ENCODE measurements at regions not wholly inside any gene's neighbourhood (a gene's known extent, or its start where the extent isn't known, plus 50 kb on each side); places are given as distances from the start of the nearest gene placed in this dataset.

DNA sequence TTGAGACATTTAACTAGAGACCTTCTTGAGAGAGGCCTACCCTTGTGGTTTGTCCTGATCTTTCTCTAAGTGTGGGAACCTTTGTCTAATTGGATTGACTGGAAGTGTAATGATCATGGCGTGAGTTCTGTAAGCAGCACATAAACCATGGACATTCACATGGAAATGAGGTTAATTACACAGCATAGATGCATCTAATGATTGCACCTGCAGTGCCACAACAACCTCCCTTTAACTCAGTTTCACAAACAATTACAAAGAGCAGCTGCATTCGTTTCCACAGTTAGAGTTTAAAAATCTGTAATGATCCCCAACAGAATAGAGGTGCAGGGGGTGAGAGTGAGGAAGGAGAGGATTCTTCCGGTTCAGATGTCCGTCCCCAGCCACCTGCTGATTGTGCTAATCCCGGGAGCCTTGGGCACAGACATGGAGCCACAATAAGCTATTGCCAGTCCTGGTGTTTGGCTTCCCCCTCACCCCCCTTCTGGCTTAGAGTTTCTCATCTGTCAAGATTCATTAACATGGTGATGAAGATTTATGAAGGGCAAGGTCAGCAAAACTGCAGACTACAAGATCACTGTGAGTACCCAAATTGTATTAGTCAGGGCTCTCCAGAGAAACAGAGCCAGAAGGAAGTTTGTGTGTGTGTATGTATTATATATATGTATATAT lies 659.2 kb upstream of the SOX9 start:
- no peak overlapping the region for H3K4me3 ChIP-seq (ENCODE audit: low read depth in 1 of 3, low read length in 3 of 3)
- no peaks in the 10 kb centered on the region for H3K27me3 ChIP-seq (ENCODE audit: control insufficient read depth in 4 of 4, insufficient read depth in 4 of 4, low read length in 3 of 4)
- no peak for DNase-seq (ENCODE audit: low spot score)
- no peaks in the 10 kb centered on the region for H3K36me3 ChIP-seq (ENCODE audit: control insufficient read depth in 4 of 4, insufficient read depth in 3 of 4, low read depth in 1 of 4, low read length in 3 of 4)
- WGBS, result 86% methylated on average over 5 of the region's 5 CpGs
- no peaks in the 10 kb centered on the region for H3K4me1 ChIP-seq (ENCODE audit: control insufficient read depth in 4 of 4, insufficient read depth in 4 of 4, low read length in 3 of 4)
- H3K9me3 ChIP-seq (ENCODE audit: control insufficient read depth in 4 of 4, low read length in 3 of 4), result no peaks in the 10 kb centered on the region
- no peak overlapping the region for H3K27ac ChIP-seq (ENCODE audit: low read depth in 1 of 2, low read length in 2 of 2)
- TF ChIP-seq EGR1 (IDR thresholded peaks at IDR 0.05; ENCODE audit: low read depth in 2 of 2), result no peak
- TF ChIP-seq RAD21 (IDR thresholded peaks at IDR 0.05), result no peak
- TF ChIP-seq, protein P1, sequence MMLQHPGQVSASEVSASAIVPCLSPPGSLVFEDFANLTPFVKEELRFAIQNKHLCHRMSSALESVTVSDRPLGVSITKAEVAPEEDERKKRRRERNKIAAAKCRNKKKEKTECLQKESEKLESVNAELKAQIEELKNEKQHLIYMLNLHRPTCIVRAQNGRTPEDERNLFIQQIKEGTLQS (IDR thresholded peaks at IDR 0.05), result no peak
- TF ChIP-seq FOXA1 (IDR thresholded peaks at IDR 0.05), result no peak
- no peak for TF ChIP-seq FOXA2 (IDR thresholded peaks at IDR 0.05)
- TF ChIP-seq, protein P2, sequence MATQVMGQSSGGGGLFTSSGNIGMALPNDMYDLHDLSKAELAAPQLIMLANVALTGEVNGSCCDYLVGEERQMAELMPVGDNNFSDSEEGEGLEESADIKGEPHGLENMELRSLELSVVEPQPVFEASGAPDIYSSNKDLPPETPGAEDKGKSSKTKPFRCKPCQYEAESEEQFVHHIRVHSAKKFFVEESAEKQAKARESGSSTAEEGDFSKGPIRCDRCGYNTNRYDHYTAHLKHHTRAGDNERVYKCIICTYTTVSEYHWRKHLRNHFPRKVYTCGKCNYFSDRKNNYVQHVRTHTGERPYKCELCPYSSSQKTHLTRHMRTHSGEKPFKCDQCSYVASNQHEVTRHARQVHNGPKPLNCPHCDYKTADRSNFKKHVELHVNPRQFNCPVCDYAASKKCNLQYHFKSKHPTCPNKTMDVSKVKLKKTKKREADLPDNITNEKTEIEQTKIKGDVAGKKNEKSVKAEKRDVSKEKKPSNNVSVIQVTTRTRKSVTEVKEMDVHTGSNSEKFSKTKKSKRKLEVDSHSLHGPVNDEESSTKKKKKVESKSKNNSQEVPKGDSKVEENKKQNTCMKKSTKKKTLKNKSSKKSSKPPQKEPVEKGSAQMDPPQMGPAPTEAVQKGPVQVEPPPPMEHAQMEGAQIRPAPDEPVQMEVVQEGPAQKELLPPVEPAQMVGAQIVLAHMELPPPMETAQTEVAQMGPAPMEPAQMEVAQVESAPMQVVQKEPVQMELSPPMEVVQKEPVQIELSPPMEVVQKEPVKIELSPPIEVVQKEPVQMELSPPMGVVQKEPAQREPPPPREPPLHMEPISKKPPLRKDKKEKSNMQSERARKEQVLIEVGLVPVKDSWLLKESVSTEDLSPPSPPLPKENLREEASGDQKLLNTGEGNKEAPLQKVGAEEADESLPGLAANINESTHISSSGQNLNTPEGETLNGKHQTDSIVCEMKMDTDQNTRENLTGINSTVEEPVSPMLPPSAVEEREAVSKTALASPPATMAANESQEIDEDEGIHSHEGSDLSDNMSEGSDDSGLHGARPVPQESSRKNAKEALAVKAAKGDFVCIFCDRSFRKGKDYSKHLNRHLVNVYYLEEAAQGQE (IDR thresholded peaks at IDR 0.05), result no peak
- TF ChIP-seq NR2F2 (IDR thresholded peaks at IDR 0.05), result no peak
- no peak overlapping the region for H3K9ac ChIP-seq (ENCODE audit: low read depth in 1 of 2, low read length in 2 of 2)

DNA sequence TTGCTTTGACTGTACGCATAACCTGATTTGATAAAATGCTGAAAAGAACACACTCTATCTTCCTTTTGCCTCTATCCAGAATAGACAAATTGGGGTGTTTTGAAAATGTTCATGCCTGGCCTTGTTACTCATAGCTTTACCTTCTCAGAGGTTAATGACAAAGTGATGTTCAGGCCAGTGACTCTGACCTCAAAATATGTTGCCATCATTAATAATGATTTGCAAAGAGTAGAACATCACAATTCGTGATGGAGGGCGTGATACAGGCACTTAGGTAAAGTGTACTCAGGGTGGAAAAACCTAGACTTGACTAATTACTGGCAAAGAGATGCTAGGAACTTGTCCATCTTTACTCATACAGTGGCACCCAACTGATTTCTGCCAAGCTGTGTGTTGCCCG lies 656.6 kb upstream of the SOX9 start:
- Histone ChIP-seq H3K4me1 (ENCODE audit: control insufficient read depth in 4 of 4, insufficient read depth in 4 of 4, low read length in 3 of 4) (no peaks in the 10 kb centered on the region), H3K9me3 (ENCODE audit: control insufficient read depth in 4 of 4, low read length in 3 of 4) (no peaks in the 10 kb centered on the region), H3K27me3 (ENCODE audit: control insufficient read depth in 4 of 4, insufficient read depth in 4 of 4, low read length in 3 of 4) (no peaks in the 10 kb centered on the region), H3K36me3 (ENCODE audit: control insufficient read depth in 4 of 4, insufficient read depth in 3 of 4, low read depth in 1 of 4, low read length in 3 of 4) (no peaks in the 10 kb centered on the region), H3K27ac (ENCODE audit: low read depth in 1 of 2, low read length in 2 of 2) (no peak overlapping the region), H3K9ac (ENCODE audit: low read depth in 1 of 2, low read length in 2 of 2) (no peak overlapping the region), H3K4me3 (ENCODE audit: low read depth in 1 of 3, low read length in 3 of 3) (no peak overlapping the region)
- DNase-seq (ENCODE audit: low spot score), result no peak
- WGBS, result 88% methylated on average over 4 of the region's 4 CpGs
- TF ChIP-seq, protein P1 (IDR thresholded peaks at IDR 0.05), result no peak
- TF ChIP-seq HNF4A (conservative IDR thresholded peaks at IDR 0.05) (no peak), YY1 (IDR thresholded peaks at IDR 0.05) (no peak), SP1 (IDR thresholded peaks at IDR 0.05) (no peak), HNF4G (IDR thresholded peaks at IDR 0.05) (no peak), EGR1 (IDR thresholded peaks at IDR 0.05; ENCODE audit: low read depth in 2 of 2) (no peak), JUND (IDR thresholded peaks at IDR 0.05) (no peak), GABPA (IDR thresholded peaks at IDR 0.05 in 1 of 2, conservative IDR thresholded peaks at IDR 0.05 in 1 of 2) (no peak), FOXA2 (IDR thresholded peaks at IDR 0.05) (no peak)
- TF ChIP-seq, protein P2 (IDR thresholded peaks at IDR 0.05), result no peak
- TF ChIP-seq, protein P3, sequence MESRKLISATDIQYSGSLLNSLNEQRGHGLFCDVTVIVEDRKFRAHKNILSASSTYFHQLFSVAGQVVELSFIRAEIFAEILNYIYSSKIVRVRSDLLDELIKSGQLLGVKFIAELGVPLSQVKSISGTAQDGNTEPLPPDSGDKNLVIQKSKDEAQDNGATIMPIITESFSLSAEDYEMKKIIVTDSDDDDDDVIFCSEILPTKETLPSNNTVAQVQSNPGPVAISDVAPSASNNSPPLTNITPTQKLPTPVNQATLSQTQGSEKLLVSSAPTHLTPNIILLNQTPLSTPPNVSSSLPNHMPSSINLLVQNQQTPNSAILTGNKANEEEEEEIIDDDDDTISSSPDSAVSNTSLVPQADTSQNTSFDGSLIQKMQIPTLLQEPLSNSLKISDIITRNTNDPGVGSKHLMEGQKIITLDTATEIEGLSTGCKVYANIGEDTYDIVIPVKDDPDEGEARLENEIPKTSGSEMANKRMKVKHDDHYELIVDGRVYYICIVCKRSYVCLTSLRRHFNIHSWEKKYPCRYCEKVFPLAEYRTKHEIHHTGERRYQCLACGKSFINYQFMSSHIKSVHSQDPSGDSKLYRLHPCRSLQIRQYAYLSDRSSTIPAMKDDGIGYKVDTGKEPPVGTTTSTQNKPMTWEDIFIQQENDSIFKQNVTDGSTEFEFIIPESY (IDR thresholded peaks at IDR 0.05), result no peak

Data from liver (tissue), 7 donors.